ENCODE measurements at regions not wholly inside any gene's neighbourhood (a gene's known extent, or its start where the extent isn't known, plus 50 kb on each side); places are given as distances from the start of the nearest gene placed in this dataset.

- TF ChIP-seq CTCF (IDR thresholded peaks at IDR 0.05; ENCODE audit: low read depth, low read length) (no peak), MAX (IDR thresholded peaks at IDR 0.05; ENCODE audit: low read depth, low read length) (no peak), POLR2A (IDR thresholded peaks at IDR 0.05; ENCODE audit: extremely low read depth, insufficient read length) (no peak), MYC (IDR thresholded peaks at IDR 0.05; ENCODE audit: low read depth, low read length) (no peak)
Measured at GRCh38 chr14:92223025-92223424, 99.9 kb upstream of the SLC24A4 start.

Measured in NB4 (cell line).